Calu3 (cell line): ENCODE measurements at regions not wholly inside any gene's neighbourhood (a gene's known extent, or its start where the extent isn't known, plus 50 kb on each side); places are given as distances from the start of the nearest gene placed in this dataset.

ENCODE experiments used
- BruUV-seq: library from RNA; stranded (reverse); fragments of 400-500 nt; replicated peaks from 2 replicates; lab custom pipeline; 2021; lab: Mats Ljungman, UMichigan
- CTCF ChIA-PET: fragments of 300-600 bp; sonication (Branson Sonifier 250); formaldehyde crosslinking; loops from one replicate; lab custom pipeline; 2022; ENCODE audit warnings: antibody characterized with exemption; lab: Charles Lee
- DNase-seq: peaks from one replicate; pipeline ENCODE4 v3.0.0; 2022
- H3K27ac Mint-ChIP-seq: one replicate; pipeline ENCODE4 v1.8.0; 2022; ENCODE audit warnings: mixed read lengths; ENCODE audit not compliant: unreplicated experiment
- H3K27me3 Mint-ChIP-seq: one replicate; pipeline ENCODE4 v1.8.0; 2022; ENCODE audit warnings: mixed read lengths; ENCODE audit not compliant: unreplicated experiment
- H3K36me3 Mint-ChIP-seq: one replicate; pipeline ENCODE4 v1.8.0; 2022; ENCODE audit warnings: mild to moderate bottlenecking, moderate library complexity, mixed read lengths; ENCODE audit not compliant: insufficient read depth, unreplicated experiment
- H3K4me1 Mint-ChIP-seq: one replicate; pipeline ENCODE4 v1.8.0; 2022; ENCODE audit warnings: mild to moderate bottlenecking, low read depth, mixed read lengths; ENCODE audit not compliant: unreplicated experiment
- H3K4me3 Mint-ChIP-seq: one replicate; pipeline ENCODE4 v1.8.0; 2022; ENCODE audit warnings: mild to moderate bottlenecking, low read depth, moderate library complexity, mixed read lengths; ENCODE audit not compliant: unreplicated experiment
- H3K9me3 Mint-ChIP-seq: one replicate; pipeline ENCODE4 v1.8.0; 2022; ENCODE audit warnings: low read depth, mixed read lengths; ENCODE audit not compliant: unreplicated experiment
- intact Hi-C: fragments of 100-400 bp; cut with micrococcal nuclease; formaldehyde crosslinking; loops from one replicate; pipeline ENCODE4 v1.10.0; 2022; ENCODE audit not compliant: unreplicated experiment
- TF ChIP-seq, protein P1 (sequence below): fragments of 200-600 bp; IDR thresholded peaks from one replicate; pipeline ENCODE4 v1.8.0; 2022; ENCODE audit warnings: antibody characterized with exemption; ENCODE audit not compliant: unreplicated experiment

GRCh38 chr22:48516571-48516970 is 1311.1 kb downstream of the BRD1 start:
- no peaks in the 10 kb centered on the region for H3K27me3 Mint-ChIP-seq
- H3K9me3 Mint-ChIP-seq = peaks cover 7% of the 10 kb centered on the region
- no peak overlapping the region for H3K4me3 Mint-ChIP-seq
- peaks cover 5% of the 10 kb centered on the region for H3K36me3 Mint-ChIP-seq
- no peak overlapping the region for H3K27ac Mint-ChIP-seq
- DNase-seq = no peak
- no TSS peak for BruUV-seq
- intact Hi-C loops = no loop called here
- no peaks in the 10 kb centered on the region for H3K4me1 Mint-ChIP-seq
- TF ChIP-seq, protein P1, sequence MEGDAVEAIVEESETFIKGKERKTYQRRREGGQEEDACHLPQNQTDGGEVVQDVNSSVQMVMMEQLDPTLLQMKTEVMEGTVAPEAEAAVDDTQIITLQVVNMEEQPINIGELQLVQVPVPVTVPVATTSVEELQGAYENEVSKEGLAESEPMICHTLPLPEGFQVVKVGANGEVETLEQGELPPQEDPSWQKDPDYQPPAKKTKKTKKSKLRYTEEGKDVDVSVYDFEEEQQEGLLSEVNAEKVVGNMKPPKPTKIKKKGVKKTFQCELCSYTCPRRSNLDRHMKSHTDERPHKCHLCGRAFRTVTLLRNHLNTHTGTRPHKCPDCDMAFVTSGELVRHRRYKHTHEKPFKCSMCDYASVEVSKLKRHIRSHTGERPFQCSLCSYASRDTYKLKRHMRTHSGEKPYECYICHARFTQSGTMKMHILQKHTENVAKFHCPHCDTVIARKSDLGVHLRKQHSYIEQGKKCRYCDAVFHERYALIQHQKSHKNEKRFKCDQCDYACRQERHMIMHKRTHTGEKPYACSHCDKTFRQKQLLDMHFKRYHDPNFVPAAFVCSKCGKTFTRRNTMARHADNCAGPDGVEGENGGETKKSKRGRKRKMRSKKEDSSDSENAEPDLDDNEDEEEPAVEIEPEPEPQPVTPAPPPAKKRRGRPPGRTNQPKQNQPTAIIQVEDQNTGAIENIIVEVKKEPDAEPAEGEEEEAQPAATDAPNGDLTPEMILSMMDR = no peak
- CTCF ChIA-PET = no interaction called here

DNA sequence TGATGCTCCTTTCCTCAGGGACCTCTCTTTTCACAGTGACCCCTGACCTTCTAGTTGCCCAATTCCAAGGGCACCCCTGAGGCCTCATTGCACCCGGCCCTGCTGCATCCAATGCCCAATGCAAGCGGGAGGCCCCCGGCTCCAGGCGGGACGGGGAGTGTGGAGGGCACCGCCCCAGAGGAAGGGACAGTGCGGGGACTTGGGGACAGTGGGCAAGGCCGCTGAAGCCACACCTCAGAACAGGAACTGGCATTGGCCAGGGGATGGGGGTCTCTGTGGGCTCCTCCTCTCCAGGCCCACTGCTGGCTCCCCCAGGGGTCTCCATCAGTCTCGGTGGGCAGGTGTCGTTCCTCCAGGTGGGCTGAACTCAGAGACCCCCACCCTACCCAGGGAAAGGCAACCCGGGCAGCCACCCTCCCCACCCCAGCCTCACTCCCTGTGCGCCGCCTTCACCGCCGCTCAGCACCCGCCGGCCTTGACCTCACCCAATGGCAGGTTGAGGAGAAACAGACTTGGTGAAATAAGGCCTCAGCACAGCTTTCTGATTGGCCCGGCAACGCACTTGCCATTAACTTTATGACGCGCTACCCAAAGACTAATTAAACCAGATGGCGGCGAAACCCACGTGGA is 1312.0 kb downstream of the BRD1 start:
- H3K4me3 Mint-ChIP-seq = no peak overlapping the region
- H3K36me3 Mint-ChIP-seq = peaks cover 5% of the 10 kb centered on the region
- H3K27ac Mint-ChIP-seq = no peak overlapping the region
- no TSS peak for BruUV-seq
- H3K4me1 Mint-ChIP-seq = no peaks in the 10 kb centered on the region
- CTCF ChIA-PET = interaction anchor here (1.2 kb wide), 1 partner anchor 32 kb away, joined by 3 read pairs; no protein-coding TSS in a partner anchor
- H3K9me3 Mint-ChIP-seq = peaks cover 5% of the 10 kb centered on the region
- DNase-seq = no peak
- TF ChIP-seq, protein P1 = no peak
- intact Hi-C loops = no loop called here
- no peaks in the 10 kb centered on the region for H3K27me3 Mint-ChIP-seq

DNA sequence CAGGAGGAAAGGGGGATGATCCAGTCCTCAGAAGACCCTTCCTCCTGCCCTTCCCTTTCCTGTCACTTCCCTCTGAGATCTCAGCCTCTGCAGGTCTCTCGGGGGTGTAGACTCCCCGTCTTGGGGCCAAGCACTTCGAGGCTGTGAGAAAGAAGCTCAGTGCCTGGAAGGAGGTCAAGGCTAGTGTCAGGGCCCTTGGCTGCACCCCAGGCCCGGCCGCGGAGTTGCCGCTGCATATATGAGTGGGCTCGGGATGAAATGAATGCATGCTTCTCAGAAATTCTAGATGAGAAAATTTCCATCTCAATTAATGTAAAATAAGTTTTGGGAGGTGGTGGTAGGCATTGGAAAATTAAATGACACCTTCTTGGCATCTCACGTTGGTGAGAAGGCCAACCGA is 1313.7 kb downstream of the BRD1 start:
- DNase-seq = no peak
- BruUV-seq = no TSS peak
- H3K36me3 Mint-ChIP-seq = peaks cover 5% of the 10 kb centered on the region
- H3K9me3 Mint-ChIP-seq = peaks cover 6% of the 10 kb centered on the region
- no peak overlapping the region for H3K4me3 Mint-ChIP-seq
- H3K27me3 Mint-ChIP-seq = no peaks in the 10 kb centered on the region
- H3K27ac Mint-ChIP-seq = no peak overlapping the region
- intact Hi-C loops = no loop called here
- CTCF ChIA-PET = no interaction called here
- H3K4me1 Mint-ChIP-seq = no peaks in the 10 kb centered on the region
- TF ChIP-seq, protein P1 = no peak

- Mint-ChIP-seq H3K9me3 (peaks cover 9% of the 10 kb centered on the region), H3K36me3 (peaks cover 5% of the 10 kb centered on the region), H3K4me1 (no peaks in the 10 kb centered on the region), H3K27ac (no peak overlapping the region), H3K27me3 (no peaks in the 10 kb centered on the region), H3K4me3 (no peak overlapping the region)
- intact Hi-C loops = no loop called here
- TF ChIP-seq, protein P1 = no peak
- CTCF ChIA-PET = no interaction called here
- no peak for DNase-seq
- BruUV-seq = no TSS peak
Observed at GRCh38 chr22:48513446-48513845, 1314.2 kb downstream of the BRD1 start.
